ENCODE measurements at regions not wholly inside any gene's neighbourhood (a gene's known extent, or its start where the extent isn't known, plus 50 kb on each side); places are given as distances from the start of the nearest gene placed in this dataset.

DNA sequence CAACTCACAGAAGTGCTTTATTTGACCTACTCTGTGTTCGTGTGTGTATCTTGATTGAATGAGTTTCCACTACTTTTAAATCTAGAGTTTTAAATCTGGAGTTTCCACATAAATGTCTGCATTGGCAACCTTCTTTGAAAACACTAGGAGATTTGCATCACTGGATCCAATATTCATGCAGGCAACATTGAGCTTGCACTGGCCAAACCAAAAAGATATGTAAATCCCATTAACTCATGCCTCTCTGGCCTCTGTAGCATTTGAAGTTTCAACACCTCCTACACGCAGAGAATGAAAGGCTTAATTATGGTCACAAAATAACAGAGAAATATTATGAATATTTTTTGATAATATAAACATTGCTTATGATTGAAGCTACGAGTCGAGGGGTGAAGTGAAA is 178.6 kb downstream of the DUSP6 start:
- no peak overlapping the region for H3K9ac ChIP-seq (ENCODE audit: extremely low read depth, low read length, poor library complexity, severe bottlenecking)
- no peak overlapping the region for H3K4me3 Mint-ChIP-seq
- 87 to 100% methylated on average over 3 of the region's 4 CpGs for WGBS, 2 experiments (ENCODE audit: insufficient coverage in 1 of 2, insufficient read length in 1 of 2)

DNA sequence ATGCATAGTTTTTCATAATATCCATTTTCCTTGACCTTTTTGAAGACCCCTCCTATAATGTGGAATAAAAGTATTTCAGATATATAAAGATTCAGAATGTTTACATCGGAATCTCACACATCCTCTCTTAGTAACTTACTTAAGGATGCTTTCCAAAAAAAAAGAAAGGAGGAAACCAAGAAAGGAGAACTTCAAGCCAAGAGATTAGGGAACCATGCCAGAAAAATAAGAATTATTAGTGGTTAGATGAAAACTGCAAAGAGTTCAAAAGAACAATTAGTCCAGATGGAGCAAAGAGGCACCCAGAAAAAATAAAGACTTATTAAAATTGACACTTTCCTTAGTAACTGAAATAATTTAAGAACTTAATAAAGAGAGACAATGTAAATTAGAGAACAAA is 179.2 kb downstream of the DUSP6 start:
- Mint-ChIP-seq H3K27ac (no peak overlapping the region), H3K4me1 (no peaks in the 10 kb centered on the region), H3K27me3 (ENCODE audit: insufficient read depth) (no peaks in the 10 kb centered on the region), H3K4me3 (no peak overlapping the region), H3K36me3 (ENCODE audit: low read depth) (no peaks in the 10 kb centered on the region), H3K9me3 (peaks cover 2% of the 10 kb centered on the region)
- H3K27me3 ChIP-seq (ENCODE audit: control insufficient read depth, insufficient read depth, low read length, poor library complexity, severe bottlenecking), result no peaks in the 10 kb centered on the region
- no peak overlapping the region for H3K9ac ChIP-seq (ENCODE audit: extremely low read depth, low read length, poor library complexity, severe bottlenecking)
- no CpG with 5 or more reads among the region's 1 CpG for WGBS, 2 experiments (ENCODE audit: insufficient coverage in 1 of 2, insufficient read length in 1 of 2)
- H3K36me3 ChIP-seq (ENCODE audit: control insufficient read depth, insufficient read depth, low read length), result no peaks in the 10 kb centered on the region
- no peak overlapping the region for H3K4me3 ChIP-seq (ENCODE audit: low read length)
- TF ChIP-seq, protein P1, sequence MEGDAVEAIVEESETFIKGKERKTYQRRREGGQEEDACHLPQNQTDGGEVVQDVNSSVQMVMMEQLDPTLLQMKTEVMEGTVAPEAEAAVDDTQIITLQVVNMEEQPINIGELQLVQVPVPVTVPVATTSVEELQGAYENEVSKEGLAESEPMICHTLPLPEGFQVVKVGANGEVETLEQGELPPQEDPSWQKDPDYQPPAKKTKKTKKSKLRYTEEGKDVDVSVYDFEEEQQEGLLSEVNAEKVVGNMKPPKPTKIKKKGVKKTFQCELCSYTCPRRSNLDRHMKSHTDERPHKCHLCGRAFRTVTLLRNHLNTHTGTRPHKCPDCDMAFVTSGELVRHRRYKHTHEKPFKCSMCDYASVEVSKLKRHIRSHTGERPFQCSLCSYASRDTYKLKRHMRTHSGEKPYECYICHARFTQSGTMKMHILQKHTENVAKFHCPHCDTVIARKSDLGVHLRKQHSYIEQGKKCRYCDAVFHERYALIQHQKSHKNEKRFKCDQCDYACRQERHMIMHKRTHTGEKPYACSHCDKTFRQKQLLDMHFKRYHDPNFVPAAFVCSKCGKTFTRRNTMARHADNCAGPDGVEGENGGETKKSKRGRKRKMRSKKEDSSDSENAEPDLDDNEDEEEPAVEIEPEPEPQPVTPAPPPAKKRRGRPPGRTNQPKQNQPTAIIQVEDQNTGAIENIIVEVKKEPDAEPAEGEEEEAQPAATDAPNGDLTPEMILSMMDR (conservative IDR thresholded peaks at IDR 0.05), result no peak
- DNase-seq, result no peak
- no peaks in the 10 kb centered on the region for H3K9me3 ChIP-seq (ENCODE audit: control insufficient read depth, low read length)
- H3K4me1 ChIP-seq (ENCODE audit: control insufficient read depth, insufficient read depth, low read length), result no peaks in the 10 kb centered on the region
- no peak overlapping the region for H3K27ac ChIP-seq (ENCODE audit: low read depth, low read length)

More for the DNA sequence above, 178.6 kb downstream of the DUSP6 start:
- H3K27ac Mint-ChIP-seq, result no peak overlapping the region
- H3K27me3 Mint-ChIP-seq (ENCODE audit: insufficient read depth), result no peaks in the 10 kb centered on the region
- H3K36me3 Mint-ChIP-seq (ENCODE audit: low read depth), result no peaks in the 10 kb centered on the region
- DNase-seq, result no peak
- Histone ChIP-seq H3K36me3 (ENCODE audit: control insufficient read depth, insufficient read depth, low read length) (no peaks in the 10 kb centered on the region), H3K4me3 (ENCODE audit: low read length) (no peak overlapping the region), H3K9me3 (ENCODE audit: control insufficient read depth, low read length) (no peaks in the 10 kb centered on the region), H3K27me3 (ENCODE audit: control insufficient read depth, insufficient read depth, low read length, poor library complexity, severe bottlenecking) (no peaks in the 10 kb centered on the region), H3K4me1 (ENCODE audit: control insufficient read depth, insufficient read depth, low read length) (no peaks in the 10 kb centered on the region), H3K27ac (ENCODE audit: low read depth, low read length) (no peak overlapping the region)
- TF ChIP-seq, protein P1 (conservative IDR thresholded peaks at IDR 0.05), result no peak
- no peaks in the 10 kb centered on the region for H3K4me1 Mint-ChIP-seq
- H3K9me3 Mint-ChIP-seq, result peaks cover 2% of the 10 kb centered on the region

DNA sequence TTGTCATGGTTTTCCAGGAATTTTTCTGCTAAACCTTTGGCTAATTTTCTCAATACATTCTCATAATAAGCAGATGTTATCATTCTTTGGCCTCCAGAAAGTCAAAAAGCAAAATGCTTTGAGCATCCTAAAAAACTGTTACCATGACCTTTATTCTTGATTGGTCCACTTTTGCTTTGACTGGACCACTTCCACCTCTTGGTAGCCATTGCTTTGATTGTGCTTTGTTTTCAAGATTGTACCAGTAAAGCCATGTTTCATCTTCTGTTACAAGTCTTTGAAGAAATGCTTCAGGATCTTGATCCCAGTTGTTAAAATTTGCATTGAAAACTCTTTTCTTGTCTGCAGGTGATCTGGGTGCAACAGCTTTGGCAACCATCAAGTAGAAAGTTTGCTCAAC is 180.1 kb downstream of the DUSP6 start:
- no peaks in the 10 kb centered on the region for H3K36me3 ChIP-seq (ENCODE audit: control insufficient read depth, insufficient read depth, low read length)
- H3K9me3 Mint-ChIP-seq, result peaks cover 2% of the 10 kb centered on the region
- H3K4me3 Mint-ChIP-seq, result no peak overlapping the region
- no peak for DNase-seq
- no peak overlapping the region for H3K27ac Mint-ChIP-seq
- H3K4me1 Mint-ChIP-seq, result no peaks in the 10 kb centered on the region
- TF ChIP-seq, protein P1 (conservative IDR thresholded peaks at IDR 0.05), result no peak
- no peaks in the 10 kb centered on the region for H3K9me3 ChIP-seq (ENCODE audit: control insufficient read depth, low read length)
- H3K36me3 Mint-ChIP-seq (ENCODE audit: low read depth), result no peaks in the 10 kb centered on the region
- no peak overlapping the region for H3K4me3 ChIP-seq (ENCODE audit: low read length)
- H3K27me3 Mint-ChIP-seq (ENCODE audit: insufficient read depth), result no peaks in the 10 kb centered on the region
- no peak overlapping the region for H3K9ac ChIP-seq (ENCODE audit: extremely low read depth, low read length, poor library complexity, severe bottlenecking)
- no peaks in the 10 kb centered on the region for H3K27me3 ChIP-seq (ENCODE audit: control insufficient read depth, insufficient read depth, low read length, poor library complexity, severe bottlenecking)
- H3K4me1 ChIP-seq (ENCODE audit: control insufficient read depth, insufficient read depth, low read length), result no peaks in the 10 kb centered on the region
- no peak overlapping the region for H3K27ac ChIP-seq (ENCODE audit: low read depth, low read length)
